Gastroesophageal sphincter (tissue), 4 donors: ENCODE measurements at regions not wholly inside any gene's neighbourhood (a gene's known extent, or its start where the extent isn't known, plus 50 kb on each side); places are given as distances from the start of the nearest gene placed in this dataset.

ENCODE experiments used
- ATAC-seq: fragments of 150-250 bp; one replicate; pipeline ENCODE4 v1.9.1; 2016; ENCODE audit warnings: mild to moderate bottlenecking, moderate library complexity
- H3K27ac ChIP-seq, 4 donors: fragments of 200-600 bp; sonication (generic) in 3 of 4; 1 replicate in 3 of 4; 2 replicates in 1 of 4; pipeline ENCODE4 v1.5.1; 2016 to 2019
- H3K27me3 ChIP-seq: fragments of 200-600 bp; sonication (generic); one replicate; pipeline ENCODE4 v1.5.1; 2019
- H3K36me3 ChIP-seq, 2 donors: fragments of 200-600 bp; sonication (generic); one replicate each; pipeline ENCODE4 v1.5.1; 2019; ENCODE audit warnings: control low read depth in 1 of 2
- H3K4me1 ChIP-seq, 3 donors: fragments of 200-600 bp; sonication (generic); 1 replicate in 2 of 3; 2 replicates in 1 of 3; pipeline ENCODE4 v1.5.1; 2016 to 2019; ENCODE audit warnings: control low read depth in 2 of 3
- H3K4me3 ChIP-seq, 2 donors: fragments of 200-600 bp; sonication (generic); one replicate each; pipeline ENCODE4 v1.5.1; 2019; ENCODE audit warnings: mild to moderate bottlenecking in 1 of 2, moderate library complexity in 1 of 2
- H3K9me3 ChIP-seq, 3 donors: fragments of 200-600 bp; sonication (generic); one replicate each; pipeline ENCODE4 v1.5.1; 2017 to 2019; ENCODE audit warnings: control low read depth in 2 of 3
- CTCF ChIP-seq, 4 experiments: fragments of 200-600 bp in 2 of 4; fragments of 450-650 bp in 2 of 4; sonication (generic) in 1 of 4; IDR thresholded peaks; one replicate each; pipeline ENCODE4 v1.5.1; 2017 to 2019; ENCODE audit warnings: antibody characterized with exemption in 4 of 4, mild to moderate bottlenecking in 2 of 4, moderate library complexity in 2 of 4
- EP300 ChIP-seq: sonication (generic); formaldehyde crosslinking; IDR thresholded peaks from one replicate; pipeline ENCODE4 v1.6.1; 2017; ENCODE audit warnings: antibody characterized with exemption, mild to moderate bottlenecking
- POLR2A ChIP-seq, 2 donors: fragments of 450-650 bp; IDR thresholded peaks; one replicate each; pipeline ENCODE4 v1.6.1; 2017; ENCODE audit warnings: antibody characterized with exemption in 2 of 2, mild to moderate bottlenecking in 2 of 2, moderate library complexity in 1 of 2
- POLR2AphosphoS5 ChIP-seq: sonication (generic); formaldehyde crosslinking; IDR thresholded peaks from one replicate; pipeline ENCODE4 v1.6.1; 2017; ENCODE audit warnings: antibody characterized with exemption
- WGBS, 2 donors: methylation state at CpG; one replicate each; pipeline ENCODE4 v1.1.5; 2018; ENCODE audit warnings: low coverage in 1 of 2; 5-methylcytosine and 5-hydroxymethylcytosine counted together

GRCh38 chr2:83665154-83665553 lies 793.9 kb downstream of the SUCLG1 start:
- TF ChIP-seq CTCF (IDR thresholded peaks at IDR 0.05) (no peak), POLR2A (IDR thresholded peaks at IDR 0.05) (no peak), EP300 (no peak), POLR2AphosphoS5 (no peak)

GRCh38 chr2:83661711-83662110 lies 797.4 kb downstream of the SUCLG1 start:
- no peaks in the 10 kb centered on the region for H3K9me3 ChIP-seq
- TF ChIP-seq EP300 (no peak), POLR2AphosphoS5 (no peak), CTCF (IDR thresholded peaks at IDR 0.05) (no peak), POLR2A (IDR thresholded peaks at IDR 0.05) (no peak)
- 83 to 100% methylated on average over 1 of the region's 1 CpG for WGBS, 2 donors
- no peak for ATAC-seq
- no peaks in the 10 kb centered on the region for H3K4me1 ChIP-seq
- H3K4me3 ChIP-seq, result no peak overlapping the region
- no peaks in the 10 kb centered on the region for H3K27me3 ChIP-seq
- H3K36me3 ChIP-seq, result no peaks in the 10 kb centered on the region
- no peak overlapping the region for H3K27ac ChIP-seq

More at GRCh38 chr2:83665154-83665553, 793.9 kb downstream of the SUCLG1 start:
- Histone ChIP-seq H3K27ac (no peak overlapping the region), H3K9me3 (no peaks in the 10 kb centered on the region), H3K4me3 (no peak overlapping the region), H3K36me3 (no peaks in the 10 kb centered on the region), H3K27me3 (no peaks in the 10 kb centered on the region), H3K4me1 (no peaks in the 10 kb centered on the region)
- no peak for ATAC-seq
- WGBS, 2 donors, result 89 to 100% methylated on average over 1 of the region's 1 CpG

- H3K27me3 ChIP-seq, result no peaks in the 10 kb centered on the region
- H3K4me3 ChIP-seq, result no peak overlapping the region
- no peaks in the 10 kb centered on the region for H3K36me3 ChIP-seq
- no peak for ATAC-seq
- H3K9me3 ChIP-seq, result no peaks in the 10 kb centered on the region
- 60 to 71% methylated on average over 1 of the region's 1 CpG for WGBS, 2 donors
- H3K27ac ChIP-seq, result no peak overlapping the region
- TF ChIP-seq EP300 (no peak), POLR2AphosphoS5 (no peak), CTCF (IDR thresholded peaks at IDR 0.05) (no peak), POLR2A (IDR thresholded peaks at IDR 0.05) (no peak)
- no peaks in the 10 kb centered on the region for H3K4me1 ChIP-seq
Observed at GRCh38 chr2:83654091-83654611, 804.9 kb downstream of the SUCLG1 start.

- H3K4me1 ChIP-seq, result no peaks in the 10 kb centered on the region
- TF ChIP-seq POLR2A (IDR thresholded peaks at IDR 0.05) (no peak), POLR2AphosphoS5 (no peak), EP300 (no peak), CTCF (IDR thresholded peaks at IDR 0.05) (no peak)
- no peaks in the 10 kb centered on the region for H3K9me3 ChIP-seq
- ATAC-seq, result no peak
- WGBS, 2 donors, result 0% methylated on average over 1 of the region's 1 CpG; no CpG with 5 or more reads in 1 of the 2 donors
- H3K4me3 ChIP-seq, result no peak overlapping the region
- no peaks in the 10 kb centered on the region for H3K27me3 ChIP-seq
- no peak overlapping the region for H3K27ac ChIP-seq
- no peaks in the 10 kb centered on the region for H3K36me3 ChIP-seq
Observed at GRCh38 chr2:83650898-83651297, 808.2 kb downstream of the SUCLG1 start.

- H3K4me1 ChIP-seq, result no peaks in the 10 kb centered on the region
- no peak for ATAC-seq
- H3K27ac ChIP-seq, result no peak overlapping the region
- no peaks in the 10 kb centered on the region for H3K36me3 ChIP-seq
- WGBS, 2 donors, result 60 to 68% methylated on average over 2 of the region's 2 CpGs
- no peak overlapping the region for H3K4me3 ChIP-seq
- TF ChIP-seq EP300 (no peak), POLR2A (IDR thresholded peaks at IDR 0.05) (no peak), CTCF (IDR thresholded peaks at IDR 0.05) (no peak), POLR2AphosphoS5 (no peak)
- no peaks in the 10 kb centered on the region for H3K27me3 ChIP-seq
- no peaks in the 10 kb centered on the region for H3K9me3 ChIP-seq
Observed at GRCh38 chr2:83650161-83650560, 808.9 kb downstream of the SUCLG1 start.
